ENCODE measurements at regions not wholly inside any gene's neighbourhood (a gene's known extent, or its start where the extent isn't known, plus 50 kb on each side); places are given as distances from the start of the nearest gene placed in this dataset.

- DNase-seq: no peak
Observed at GRCh38 chr11:112871909-112872500, 89.2 kb upstream of the NCAM1 start.

GRCh38 chr11:112874980-112875379, 86.2 kb upstream of the NCAM1 start:
- DNase-seq (no peak), ATAC-seq (no peak)
- intact Hi-C loops (cut with micrococcal nuclease): no loop called here

More at GRCh38 chr11:112871909-112872500, 89.2 kb upstream of the NCAM1 start:
- no peak for ATAC-seq
- intact Hi-C loops (cut with micrococcal nuclease): no loop called here

GRCh38 chr11:112877581-112877980, 83.6 kb upstream of the NCAM1 start:
- ATAC-seq: no peak

GRCh38 chr11:112878033-112878601, 83.1 kb upstream of the NCAM1 start:
- DNase-seq (no peak), ATAC-seq (no peak)
- intact Hi-C loops (cut with micrococcal nuclease): no loop called here

More at GRCh38 chr11:112877581-112877980, 83.6 kb upstream of the NCAM1 start:
- DNase-seq: no peak
- intact Hi-C loops (cut with micrococcal nuclease): no loop called here

- intact Hi-C loops (cut with micrococcal nuclease): no loop called here
- ATAC-seq (no peak), DNase-seq (no peak)
Observed at GRCh38 chr11:112880495-112880894, 80.7 kb upstream of the NCAM1 start.

GRCh38 chr11:112881461-112881860, 79.8 kb upstream of the NCAM1 start:
- peak; percentile 81 for DNase-seq
- intact Hi-C loops (cut with micrococcal nuclease): no loop called here
- peak; percentile 93 for ATAC-seq

- intact Hi-C loops (cut with micrococcal nuclease): no loop called here
- DNase-seq (peak; percentile 64), ATAC-seq (peak; percentile 85)
Observed at GRCh38 chr11:112882494-112883381, 78.5 kb upstream of the NCAM1 start.

GRCh38 chr11:112884012-112884767, 77.0 kb upstream of the NCAM1 start:
- ATAC-seq (no peak), DNase-seq (no peak)
- intact Hi-C loops (cut with micrococcal nuclease): no loop called here

- intact Hi-C loops (cut with micrococcal nuclease): no loop called here
- ATAC-seq: no peak
- no peak for DNase-seq
Observed at GRCh38 chr11:112885744-112886433, 75.3 kb upstream of the NCAM1 start.

- DNase-seq (no peak), ATAC-seq (no peak)
- intact Hi-C loops (cut with micrococcal nuclease): no loop called here
Observed at GRCh38 chr11:112886434-112887370, 74.5 kb upstream of the NCAM1 start.

GRCh38 chr11:112889446-112889845, 71.8 kb upstream of the NCAM1 start:
- DNase-seq: no peak
- intact Hi-C loops (cut with micrococcal nuclease): no loop called here
- no peak for ATAC-seq

GRCh38 chr11:112899235-112900006, 61.8 kb upstream of the NCAM1 start:
- intact Hi-C loops (cut with micrococcal nuclease): no loop called here
- DNase-seq: no peak
- ATAC-seq: peak; percentile 50

- ATAC-seq (no peak), DNase-seq (no peak)
- intact Hi-C loops (cut with micrococcal nuclease): no loop called here
Observed at GRCh38 chr11:112901924-112902323, 59.3 kb upstream of the NCAM1 start.

- ATAC-seq (peak; percentile 62), DNase-seq (no peak)
- intact Hi-C loops (cut with micrococcal nuclease): no loop called here
Observed at GRCh38 chr11:112902361-112903011, 58.7 kb upstream of the NCAM1 start.

- intact Hi-C loops (cut with micrococcal nuclease): no loop called here
- no peak for DNase-seq
Observed at GRCh38 chr11:112903340-112903739, 57.9 kb upstream of the NCAM1 start.

GRCh38 chr11:112911124-112911523, 50.1 kb upstream of the NCAM1 start:
- DNase-seq (no peak), ATAC-seq (no peak)
- intact Hi-C loops (cut with micrococcal nuclease): no loop called here

More at GRCh38 chr11:112903340-112903739, 57.9 kb upstream of the NCAM1 start:
- ATAC-seq: no peak

Measured in left ventricle myocardium superior (tissue), 1 donor.